ENCODE measurements at regions not wholly inside any gene's neighbourhood (a gene's known extent, or its start where the extent isn't known, plus 50 kb on each side); places are given as distances from the start of the nearest gene placed in this dataset.

DNA sequence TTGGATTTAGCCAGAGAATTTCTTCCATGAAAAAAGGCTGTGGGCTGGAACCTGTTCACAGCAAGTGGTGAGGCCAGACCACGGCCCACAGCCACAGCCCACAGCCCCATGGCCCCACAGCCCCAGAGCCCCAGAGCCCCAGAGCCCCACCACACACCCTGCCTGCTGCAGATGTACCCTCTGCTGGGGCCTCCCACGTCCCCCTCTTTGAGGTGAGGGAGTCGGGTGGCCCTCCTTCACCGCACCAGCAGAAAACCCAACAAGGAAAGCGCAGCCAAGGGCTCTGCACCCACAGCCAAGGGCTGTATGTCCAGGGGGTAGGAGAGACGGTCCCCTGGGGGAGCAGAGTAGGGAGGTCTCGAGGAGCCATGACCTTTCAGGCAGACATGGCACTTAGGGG is 327.5 kb upstream of the DIO3 start:
- DNase-seq (ENCODE audit: low read depth, low spot score): no peak
- Histone ChIP-seq H3K9ac (ENCODE audit: insufficient read length) (no peak overlapping the region), H3K9me3 (ENCODE audit: low read depth, low read length) (no peaks in the 10 kb centered on the region), H3K4me3 (no peak overlapping the region), H3K36me3 (ENCODE audit: insufficient read depth, low read length) (no peaks in the 10 kb centered on the region), H3K27ac (no peak overlapping the region)
- TF ChIP-seq EZH2 (IDR thresholded peaks at IDR 0.05) (no peak), FOXP2 (optimal IDR thresholded peaks at IDR 0.05; ENCODE audit: control extremely low read depth, extremely low read length, insufficient read depth) (no peak), POLR2AphosphoS5 (IDR thresholded peaks at IDR 0.05; ENCODE audit: borderline replicate concordance, low read depth, low read length) (no peak)

DNA sequence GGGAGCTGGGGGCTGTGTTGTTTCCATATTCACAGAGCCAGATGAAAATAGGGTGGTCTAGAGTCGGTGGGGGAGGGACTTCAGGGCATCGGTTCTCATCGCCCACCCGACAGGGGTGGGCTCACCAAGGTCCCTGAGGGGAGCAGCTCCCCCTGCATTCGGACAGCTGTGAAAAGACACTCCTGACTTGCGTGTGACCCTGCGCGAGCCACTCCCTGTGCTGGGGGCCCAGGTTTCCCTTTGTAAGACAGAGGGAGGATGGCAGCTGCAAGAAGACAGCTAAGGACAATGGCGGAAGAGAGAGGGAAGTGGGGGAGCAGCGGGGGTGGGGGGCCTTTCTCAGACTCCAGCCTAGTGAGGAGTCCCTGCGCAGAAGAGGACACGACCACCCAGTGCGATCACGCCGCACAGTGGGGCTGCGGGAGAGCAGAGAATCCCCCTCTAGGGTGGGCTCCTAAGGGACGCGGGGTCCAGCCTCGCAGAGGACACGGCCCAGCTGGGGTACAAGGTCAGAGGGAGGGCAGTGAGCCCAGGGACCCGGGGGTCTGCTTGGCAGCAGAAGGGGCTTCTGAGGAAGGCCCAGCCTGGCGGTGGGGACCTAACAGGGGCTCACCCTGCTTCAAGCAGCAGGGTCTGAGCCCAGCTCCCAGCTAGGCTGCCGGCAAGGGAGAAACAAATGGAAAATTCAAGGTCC is 326.9 kb upstream of the DIO3 start:
- Histone ChIP-seq H3K9ac (ENCODE audit: insufficient read length) (no peak overlapping the region), H3K9me3 (ENCODE audit: low read depth, low read length) (no peaks in the 10 kb centered on the region), H3K36me3 (ENCODE audit: insufficient read depth, low read length) (no peaks in the 10 kb centered on the region), H3K4me3 (no peak overlapping the region), H3K27ac (no peak overlapping the region)
- TF ChIP-seq POLR2AphosphoS5 (IDR thresholded peaks at IDR 0.05; ENCODE audit: borderline replicate concordance, low read depth, low read length) (no peak), FOXP2 (optimal IDR thresholded peaks at IDR 0.05; ENCODE audit: control extremely low read depth, extremely low read length, insufficient read depth) (no peak), EZH2 (IDR thresholded peaks at IDR 0.05) (no peak)
- DNase-seq (ENCODE audit: low read depth, low spot score): no peak

GRCh38 chr14:101234999-101235334 is 326.3 kb upstream of the DIO3 start:
- TF ChIP-seq EZH2 (IDR thresholded peaks at IDR 0.05): no peak
- TF ChIP-seq POLR2AphosphoS5 (IDR thresholded peaks at IDR 0.05; ENCODE audit: borderline replicate concordance, low read depth, low read length): no peak
- no peak for TF ChIP-seq FOXP2 (optimal IDR thresholded peaks at IDR 0.05; ENCODE audit: control extremely low read depth, extremely low read length, insufficient read depth)

DNA sequence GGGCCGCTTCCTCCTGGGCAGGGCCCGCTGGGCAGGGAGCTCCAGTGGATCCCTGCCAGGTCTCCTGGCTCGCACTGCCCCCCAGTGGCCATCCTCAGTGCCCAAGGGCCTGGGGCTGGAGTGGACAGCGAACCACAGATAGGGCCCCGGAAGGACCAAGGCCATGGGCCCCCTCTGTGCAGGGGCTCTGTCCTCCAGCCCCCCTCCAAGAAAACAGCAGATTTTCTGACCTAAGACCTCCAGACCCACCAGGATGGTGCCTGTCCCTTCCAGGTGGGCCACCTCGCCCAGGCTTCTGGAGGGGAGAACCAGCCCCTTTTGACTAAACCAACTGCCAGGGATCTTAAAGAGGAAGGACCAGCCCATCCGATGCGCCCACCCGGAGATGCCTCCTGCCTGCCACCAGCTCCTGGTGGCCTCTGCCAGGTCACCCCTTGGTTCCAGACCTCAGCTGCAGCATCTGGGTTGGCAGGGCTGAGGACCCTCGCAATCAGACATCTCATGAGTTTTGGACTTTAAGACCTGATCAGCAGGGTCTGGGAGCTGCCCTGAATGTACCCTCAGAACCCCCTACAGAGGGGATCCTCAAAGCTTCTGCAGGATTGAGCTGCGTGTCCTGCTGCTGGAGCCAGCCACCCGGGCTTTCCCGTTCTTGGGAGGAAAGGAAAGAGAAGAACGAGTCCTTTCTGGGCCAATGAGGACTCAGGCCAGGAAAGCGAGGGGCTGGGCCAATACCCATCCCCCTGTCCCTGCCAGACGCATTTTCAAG is 325.8 kb upstream of the DIO3 start:
- H3K9ac ChIP-seq (ENCODE audit: insufficient read length): no peak overlapping the region
- H3K27ac ChIP-seq: no peak overlapping the region
- no peaks in the 10 kb centered on the region for H3K36me3 ChIP-seq (ENCODE audit: insufficient read depth, low read length)
- no peak for DNase-seq (ENCODE audit: low read depth, low spot score)
- H3K4me3 ChIP-seq: no peak overlapping the region
- TF ChIP-seq EZH2 (IDR thresholded peaks at IDR 0.05) (no peak), POLR2AphosphoS5 (IDR thresholded peaks at IDR 0.05; ENCODE audit: borderline replicate concordance, low read depth, low read length) (no peak), FOXP2 (optimal IDR thresholded peaks at IDR 0.05; ENCODE audit: control extremely low read depth, extremely low read length, insufficient read depth) (no peak)
- H3K9me3 ChIP-seq (ENCODE audit: low read depth, low read length): no peaks in the 10 kb centered on the region

More at GRCh38 chr14:101234999-101235334, 326.3 kb upstream of the DIO3 start:
- Histone ChIP-seq H3K9me3 (ENCODE audit: low read depth, low read length) (no peaks in the 10 kb centered on the region), H3K27ac (no peak overlapping the region), H3K36me3 (ENCODE audit: insufficient read depth, low read length) (no peaks in the 10 kb centered on the region), H3K9ac (ENCODE audit: insufficient read length) (no peak overlapping the region), H3K4me3 (no peak overlapping the region)
- DNase-seq (ENCODE audit: low read depth, low spot score): no peak

- TF ChIP-seq EZH2 (IDR thresholded peaks at IDR 0.05): no peak
- no peak for TF ChIP-seq POLR2AphosphoS5 (IDR thresholded peaks at IDR 0.05; ENCODE audit: borderline replicate concordance, low read depth, low read length)
- no peak for TF ChIP-seq FOXP2 (optimal IDR thresholded peaks at IDR 0.05; ENCODE audit: control extremely low read depth, extremely low read length, insufficient read depth)
These were observed 324.6 kb upstream of the DIO3 start for GRCh38 chr14:101236496-101237251.

DNA sequence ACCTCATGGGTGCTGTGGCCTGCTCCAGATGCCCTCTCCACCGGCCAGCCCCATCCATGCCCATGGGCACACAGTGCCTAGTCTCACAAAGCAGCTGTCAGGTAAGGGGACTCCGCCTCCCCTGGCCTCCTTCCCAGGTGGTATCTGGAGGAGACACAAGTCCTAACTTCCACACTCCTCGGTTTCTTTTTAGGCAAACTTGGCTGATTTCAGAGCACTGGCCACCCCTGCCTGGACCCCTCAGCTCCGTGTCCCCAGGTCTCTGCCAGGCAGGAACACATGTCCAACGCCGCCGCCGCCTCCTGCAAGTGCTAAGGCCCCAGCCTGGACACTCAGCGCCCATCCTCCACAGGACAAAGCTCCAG is 324.1 kb upstream of the DIO3 start:
- Histone ChIP-seq H3K27ac (no peak overlapping the region), H3K4me3 (no peak overlapping the region), H3K9me3 (ENCODE audit: low read depth, low read length) (no peaks in the 10 kb centered on the region), H3K9ac (ENCODE audit: insufficient read length) (no peak overlapping the region), H3K36me3 (ENCODE audit: insufficient read depth, low read length) (no peaks in the 10 kb centered on the region)
- no peak for DNase-seq (ENCODE audit: low read depth, low spot score)
- no peak for TF ChIP-seq EZH2 (IDR thresholded peaks at IDR 0.05)
- no peak for TF ChIP-seq FOXP2 (optimal IDR thresholded peaks at IDR 0.05; ENCODE audit: control extremely low read depth, extremely low read length, insufficient read depth)
- TF ChIP-seq POLR2AphosphoS5 (IDR thresholded peaks at IDR 0.05; ENCODE audit: borderline replicate concordance, low read depth, low read length): no peak

More at GRCh38 chr14:101236496-101237251, 324.6 kb upstream of the DIO3 start:
- Histone ChIP-seq H3K9me3 (ENCODE audit: low read depth, low read length) (no peaks in the 10 kb centered on the region), H3K36me3 (ENCODE audit: insufficient read depth, low read length) (no peaks in the 10 kb centered on the region), H3K9ac (ENCODE audit: insufficient read length) (no peak overlapping the region), H3K4me3 (no peak overlapping the region), H3K27ac (no peak overlapping the region)
- DNase-seq (ENCODE audit: low read depth, low spot score): no peak

DNA sequence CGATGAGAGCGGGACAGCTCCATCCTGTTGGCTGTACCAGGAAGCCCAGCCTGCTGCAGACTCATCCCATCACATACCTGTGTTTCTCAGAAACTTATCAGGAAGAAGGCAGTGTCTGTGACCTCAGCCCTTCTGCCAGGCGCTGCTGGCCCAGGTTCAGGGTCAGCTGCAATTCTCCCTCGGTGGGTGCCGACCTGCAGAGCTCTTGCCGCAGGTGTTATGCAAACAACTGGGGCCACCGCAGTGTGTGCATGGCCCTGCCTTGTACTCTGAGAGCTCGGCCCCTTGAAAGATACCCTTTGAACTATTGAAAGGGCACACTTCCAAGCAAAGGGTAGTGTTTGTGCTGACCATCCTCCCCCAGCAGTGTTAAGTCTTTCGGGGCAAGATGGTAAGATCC is 322.2 kb upstream of the DIO3 start:
- TF ChIP-seq FOXP2 (optimal IDR thresholded peaks at IDR 0.05; ENCODE audit: control extremely low read depth, extremely low read length, insufficient read depth): no peak
- no peak for TF ChIP-seq POLR2AphosphoS5 (IDR thresholded peaks at IDR 0.05; ENCODE audit: borderline replicate concordance, low read depth, low read length)
- TF ChIP-seq EZH2 (IDR thresholded peaks at IDR 0.05): no peak
- no peak for DNase-seq (ENCODE audit: low read depth, low spot score)
- Histone ChIP-seq H3K9ac (ENCODE audit: insufficient read length) (no peak overlapping the region), H3K9me3 (ENCODE audit: low read depth, low read length) (no peaks in the 10 kb centered on the region), H3K4me3 (no peak overlapping the region), H3K36me3 (ENCODE audit: insufficient read depth, low read length) (no peaks in the 10 kb centered on the region), H3K27ac (no peak overlapping the region)

DNA sequence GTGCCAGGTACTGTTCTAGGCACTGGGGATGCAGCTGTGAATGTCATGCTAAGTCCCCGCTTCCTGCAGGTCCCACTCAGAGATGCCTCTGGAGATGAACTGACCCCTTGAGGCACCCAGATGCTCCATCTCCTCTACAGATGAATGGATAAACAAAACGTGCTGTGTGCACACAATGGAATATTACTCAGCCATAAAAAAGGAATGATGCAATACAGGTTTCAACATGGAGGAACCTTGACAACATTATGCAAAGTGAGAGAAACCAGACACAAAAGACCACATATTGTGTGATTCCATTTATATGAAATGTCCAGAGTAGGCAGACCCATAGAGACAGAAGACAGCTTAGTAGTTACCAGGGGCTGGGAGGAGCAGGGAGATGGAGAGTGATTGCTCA is 320.1 kb upstream of the DIO3 start:
- no peak for DNase-seq (ENCODE audit: low read depth, low spot score)

More for the DNA sequence above, 320.1 kb upstream of the DIO3 start:
- Histone ChIP-seq H3K4me3 (no peak overlapping the region), H3K36me3 (ENCODE audit: insufficient read depth, low read length) (no peaks in the 10 kb centered on the region), H3K27ac (no peak overlapping the region), H3K9ac (ENCODE audit: insufficient read length) (no peak overlapping the region), H3K9me3 (ENCODE audit: low read depth, low read length) (no peaks in the 10 kb centered on the region)
- no peak for TF ChIP-seq FOXP2 (optimal IDR thresholded peaks at IDR 0.05; ENCODE audit: control extremely low read depth, extremely low read length, insufficient read depth)
- no peak for TF ChIP-seq POLR2AphosphoS5 (IDR thresholded peaks at IDR 0.05; ENCODE audit: borderline replicate concordance, low read depth, low read length)
- no peak for TF ChIP-seq EZH2 (IDR thresholded peaks at IDR 0.05)

Measured in SK-N-MC (cell line).